ENCODE measurements at regions not wholly inside any gene's neighbourhood (a gene's known extent, or its start where the extent isn't known, plus 50 kb on each side); places are given as distances from the start of the nearest gene placed in this dataset.

DNA sequence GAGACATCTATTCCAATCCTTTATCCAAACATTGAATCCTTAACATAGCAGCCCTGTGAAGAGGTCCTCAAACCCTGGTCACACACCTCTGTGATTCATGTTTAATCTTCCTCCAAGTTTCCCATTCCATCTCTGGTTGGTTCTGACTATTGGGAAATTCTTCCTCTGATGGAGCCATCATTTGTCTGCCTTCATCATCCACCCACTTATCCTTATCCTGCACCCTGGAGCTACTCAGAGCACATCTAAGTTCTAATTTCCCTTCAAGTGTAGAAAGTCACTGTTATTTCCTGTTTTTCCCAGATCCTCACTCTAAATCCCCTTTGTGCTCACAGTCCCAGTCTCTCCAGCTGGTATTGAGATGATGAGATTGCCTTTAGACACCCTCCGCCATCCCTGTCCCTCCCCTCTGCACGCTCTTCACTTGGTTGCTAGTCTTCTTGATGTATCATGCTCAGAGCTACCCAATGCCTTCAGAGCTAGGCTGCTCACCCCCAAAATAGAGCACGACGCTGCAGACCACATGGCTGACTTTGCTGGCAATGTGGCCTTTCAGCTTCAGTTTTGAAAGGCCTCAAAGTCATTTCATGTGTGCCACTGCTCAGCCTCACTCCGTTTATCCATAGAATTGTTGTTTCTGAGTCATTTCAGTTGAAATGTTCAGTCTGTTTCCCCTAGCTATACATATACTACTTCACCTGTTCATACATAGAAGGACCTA, 154.3 kb downstream of the PALM2AKAP2 start:
- in situ Hi-C loops (cut with MboI; ENCODE audit: low sequenced_read_pairs, unreplicated experiment): no loop called here
- DNase-seq (ENCODE audit: low spot score): no peak
- TF ChIP-seq, protein P1, sequence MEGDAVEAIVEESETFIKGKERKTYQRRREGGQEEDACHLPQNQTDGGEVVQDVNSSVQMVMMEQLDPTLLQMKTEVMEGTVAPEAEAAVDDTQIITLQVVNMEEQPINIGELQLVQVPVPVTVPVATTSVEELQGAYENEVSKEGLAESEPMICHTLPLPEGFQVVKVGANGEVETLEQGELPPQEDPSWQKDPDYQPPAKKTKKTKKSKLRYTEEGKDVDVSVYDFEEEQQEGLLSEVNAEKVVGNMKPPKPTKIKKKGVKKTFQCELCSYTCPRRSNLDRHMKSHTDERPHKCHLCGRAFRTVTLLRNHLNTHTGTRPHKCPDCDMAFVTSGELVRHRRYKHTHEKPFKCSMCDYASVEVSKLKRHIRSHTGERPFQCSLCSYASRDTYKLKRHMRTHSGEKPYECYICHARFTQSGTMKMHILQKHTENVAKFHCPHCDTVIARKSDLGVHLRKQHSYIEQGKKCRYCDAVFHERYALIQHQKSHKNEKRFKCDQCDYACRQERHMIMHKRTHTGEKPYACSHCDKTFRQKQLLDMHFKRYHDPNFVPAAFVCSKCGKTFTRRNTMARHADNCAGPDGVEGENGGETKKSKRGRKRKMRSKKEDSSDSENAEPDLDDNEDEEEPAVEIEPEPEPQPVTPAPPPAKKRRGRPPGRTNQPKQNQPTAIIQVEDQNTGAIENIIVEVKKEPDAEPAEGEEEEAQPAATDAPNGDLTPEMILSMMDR (IDR thresholded peaks at IDR 0.05; ENCODE audit: borderline replicate concordance, control extremely low read depth, extremely low read depth, insufficient read depth, missing control alignments): no peak

DNA sequence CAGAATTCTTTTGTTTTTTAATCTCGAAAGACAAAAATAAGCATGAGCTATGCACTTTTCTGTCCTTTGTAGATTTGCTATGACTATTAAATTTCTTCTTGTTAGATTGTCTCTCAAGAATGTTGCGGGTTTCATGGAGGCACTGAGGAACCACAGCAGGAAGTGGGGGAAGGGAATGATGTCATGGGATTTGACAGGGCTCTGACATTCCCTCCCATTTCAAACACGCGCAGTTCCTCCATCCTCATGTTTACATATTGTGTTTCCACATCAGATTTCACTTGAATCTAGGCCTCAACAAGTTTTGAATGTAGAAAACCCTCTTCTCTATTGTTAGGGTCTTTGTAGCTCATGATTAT, 154.8 kb downstream of the PALM2AKAP2 start:
- no peak for DNase-seq (ENCODE audit: low spot score)
- in situ Hi-C loops (cut with MboI; ENCODE audit: low sequenced_read_pairs, unreplicated experiment): no loop called here
- TF ChIP-seq, protein P1 (IDR thresholded peaks at IDR 0.05; ENCODE audit: borderline replicate concordance, control extremely low read depth, extremely low read depth, insufficient read depth, missing control alignments): no peak

DNA sequence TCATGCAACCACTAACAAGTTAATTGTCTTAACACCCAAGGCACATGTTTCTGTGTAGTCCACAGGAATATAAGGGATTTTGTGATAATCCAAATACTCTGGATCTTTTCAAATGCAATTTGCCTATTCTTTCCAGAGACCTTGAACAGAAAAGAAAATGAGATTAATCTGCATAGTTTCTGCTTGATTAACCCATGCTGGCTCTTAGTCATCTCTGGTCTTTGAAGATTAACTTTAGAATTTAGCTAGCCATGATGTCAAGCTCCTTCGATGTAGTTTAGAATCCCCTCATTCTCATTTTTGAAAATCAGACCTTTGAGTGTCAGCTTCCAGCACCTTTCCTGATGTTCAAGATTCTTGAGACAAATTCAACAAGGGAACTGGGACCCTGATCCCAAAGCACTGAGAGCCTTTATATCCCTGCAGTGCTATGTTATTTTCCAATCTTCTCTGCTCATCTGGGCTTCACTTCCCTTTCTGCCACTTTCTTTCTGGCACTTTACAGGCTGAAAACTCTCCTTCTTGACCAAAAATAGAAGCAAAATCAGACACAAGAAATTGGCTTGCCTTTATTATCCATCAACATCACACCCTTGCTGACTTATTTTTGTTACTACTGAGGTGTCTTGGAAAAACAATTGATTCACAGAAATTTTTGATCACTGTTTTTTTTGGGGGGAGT, 155.5 kb downstream of the PALM2AKAP2 start:
- in situ Hi-C loops (cut with MboI; ENCODE audit: low sequenced_read_pairs, unreplicated experiment): no loop called here
- TF ChIP-seq, protein P1 (IDR thresholded peaks at IDR 0.05; ENCODE audit: borderline replicate concordance, control extremely low read depth, extremely low read depth, insufficient read depth, missing control alignments): no peak
- DNase-seq (ENCODE audit: low spot score): peak; percentile 41

DNA sequence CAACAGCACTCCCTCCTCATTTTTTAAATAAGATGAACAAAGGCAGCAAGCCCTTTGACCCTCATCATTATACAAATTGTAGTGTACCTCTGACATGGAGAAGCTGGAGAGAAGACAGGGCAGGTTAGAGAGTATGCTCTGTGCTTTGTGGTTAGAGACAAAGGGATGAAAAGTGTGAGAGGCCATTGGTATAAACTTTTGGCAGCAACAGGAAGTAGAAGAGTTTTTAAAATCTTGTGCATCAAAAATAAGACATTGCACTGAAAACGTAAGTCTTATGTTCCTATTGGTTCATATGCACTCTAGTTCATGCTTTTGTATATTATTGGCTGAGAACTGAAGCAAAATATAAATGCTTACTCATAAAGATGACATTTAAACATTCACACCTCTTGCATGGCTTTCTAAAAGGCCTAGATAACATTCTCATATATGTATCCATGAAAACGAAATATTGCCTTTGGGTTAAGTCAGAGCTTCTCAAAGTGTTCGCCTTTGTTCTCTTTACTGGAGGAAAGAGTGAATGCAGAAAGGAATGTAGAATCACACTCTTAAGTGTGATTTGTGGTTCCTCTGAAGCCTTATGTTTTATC, 158.0 kb downstream of the PALM2AKAP2 start:
- DNase-seq (ENCODE audit: low spot score): no peak
- TF ChIP-seq, protein P1 (IDR thresholded peaks at IDR 0.05; ENCODE audit: borderline replicate concordance, control extremely low read depth, extremely low read depth, insufficient read depth, missing control alignments): no peak
- in situ Hi-C loops (cut with MboI; ENCODE audit: low sequenced_read_pairs, unreplicated experiment): no loop called here

DNA sequence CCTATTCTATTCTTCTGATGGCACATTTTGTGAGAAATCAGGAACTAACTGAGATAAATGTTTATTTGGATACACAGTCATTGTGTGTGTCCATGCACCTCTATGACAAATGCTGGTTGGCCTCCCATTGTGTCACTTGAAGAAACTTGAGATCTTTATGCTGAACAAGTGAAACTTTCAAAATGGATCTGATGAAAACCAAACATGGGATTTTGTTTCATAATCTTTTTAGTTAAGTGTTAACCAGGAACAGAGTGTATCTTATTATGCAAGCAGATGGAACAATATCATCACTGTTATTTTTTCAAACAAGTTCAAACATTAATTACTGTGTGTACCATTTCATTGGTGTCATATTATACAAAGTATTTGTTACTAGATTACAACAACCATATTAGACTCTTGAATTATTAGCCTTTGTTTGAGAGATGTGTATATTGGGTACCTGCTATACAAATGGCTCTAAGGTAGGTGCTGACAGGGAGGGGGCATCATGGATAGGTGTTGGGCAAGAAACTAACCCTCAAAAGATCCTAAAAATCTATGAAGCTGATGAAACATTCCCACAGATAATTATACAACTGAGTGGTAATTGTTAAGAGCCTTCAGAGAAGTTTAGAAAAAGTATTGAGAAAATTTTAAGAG, 159.8 kb downstream of the PALM2AKAP2 start:
- in situ Hi-C loops (cut with MboI; ENCODE audit: low sequenced_read_pairs, unreplicated experiment): no loop called here
- TF ChIP-seq, protein P1 (IDR thresholded peaks at IDR 0.05; ENCODE audit: borderline replicate concordance, control extremely low read depth, extremely low read depth, insufficient read depth, missing control alignments): no peak
- DNase-seq (ENCODE audit: low spot score): no peak

DNA sequence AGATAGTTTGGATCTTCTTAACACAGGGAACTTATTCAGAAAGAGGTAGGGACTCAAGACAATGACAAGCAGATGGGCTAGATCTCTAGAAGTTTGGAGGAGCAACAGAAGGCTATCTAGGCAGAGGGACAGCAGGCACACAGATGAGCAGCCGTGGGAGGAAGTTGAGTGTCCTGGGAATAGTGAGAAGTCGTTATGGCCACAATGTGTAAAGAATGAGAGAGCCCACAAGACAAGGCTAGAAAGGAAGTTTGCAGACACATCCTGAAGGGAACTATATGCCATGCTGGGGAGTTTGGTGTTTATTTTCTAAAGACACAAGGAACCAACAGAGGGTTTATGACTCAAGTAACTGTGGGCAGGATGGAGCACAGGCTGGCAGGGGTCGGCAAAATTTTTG, 160.6 kb downstream of the PALM2AKAP2 start:
- DNase-seq (ENCODE audit: low spot score): no peak
- TF ChIP-seq, protein P1 (IDR thresholded peaks at IDR 0.05; ENCODE audit: borderline replicate concordance, control extremely low read depth, extremely low read depth, insufficient read depth, missing control alignments): no peak
- in situ Hi-C loops (cut with MboI; ENCODE audit: low sequenced_read_pairs, unreplicated experiment): no loop called here

Data from GM13976 (cell line).